ENCODE measurements at regions not wholly inside any gene's neighbourhood (a gene's known extent, or its start where the extent isn't known, plus 50 kb on each side); places are given as distances from the start of the nearest gene placed in this dataset.

- TF ChIP-seq, protein P1, sequence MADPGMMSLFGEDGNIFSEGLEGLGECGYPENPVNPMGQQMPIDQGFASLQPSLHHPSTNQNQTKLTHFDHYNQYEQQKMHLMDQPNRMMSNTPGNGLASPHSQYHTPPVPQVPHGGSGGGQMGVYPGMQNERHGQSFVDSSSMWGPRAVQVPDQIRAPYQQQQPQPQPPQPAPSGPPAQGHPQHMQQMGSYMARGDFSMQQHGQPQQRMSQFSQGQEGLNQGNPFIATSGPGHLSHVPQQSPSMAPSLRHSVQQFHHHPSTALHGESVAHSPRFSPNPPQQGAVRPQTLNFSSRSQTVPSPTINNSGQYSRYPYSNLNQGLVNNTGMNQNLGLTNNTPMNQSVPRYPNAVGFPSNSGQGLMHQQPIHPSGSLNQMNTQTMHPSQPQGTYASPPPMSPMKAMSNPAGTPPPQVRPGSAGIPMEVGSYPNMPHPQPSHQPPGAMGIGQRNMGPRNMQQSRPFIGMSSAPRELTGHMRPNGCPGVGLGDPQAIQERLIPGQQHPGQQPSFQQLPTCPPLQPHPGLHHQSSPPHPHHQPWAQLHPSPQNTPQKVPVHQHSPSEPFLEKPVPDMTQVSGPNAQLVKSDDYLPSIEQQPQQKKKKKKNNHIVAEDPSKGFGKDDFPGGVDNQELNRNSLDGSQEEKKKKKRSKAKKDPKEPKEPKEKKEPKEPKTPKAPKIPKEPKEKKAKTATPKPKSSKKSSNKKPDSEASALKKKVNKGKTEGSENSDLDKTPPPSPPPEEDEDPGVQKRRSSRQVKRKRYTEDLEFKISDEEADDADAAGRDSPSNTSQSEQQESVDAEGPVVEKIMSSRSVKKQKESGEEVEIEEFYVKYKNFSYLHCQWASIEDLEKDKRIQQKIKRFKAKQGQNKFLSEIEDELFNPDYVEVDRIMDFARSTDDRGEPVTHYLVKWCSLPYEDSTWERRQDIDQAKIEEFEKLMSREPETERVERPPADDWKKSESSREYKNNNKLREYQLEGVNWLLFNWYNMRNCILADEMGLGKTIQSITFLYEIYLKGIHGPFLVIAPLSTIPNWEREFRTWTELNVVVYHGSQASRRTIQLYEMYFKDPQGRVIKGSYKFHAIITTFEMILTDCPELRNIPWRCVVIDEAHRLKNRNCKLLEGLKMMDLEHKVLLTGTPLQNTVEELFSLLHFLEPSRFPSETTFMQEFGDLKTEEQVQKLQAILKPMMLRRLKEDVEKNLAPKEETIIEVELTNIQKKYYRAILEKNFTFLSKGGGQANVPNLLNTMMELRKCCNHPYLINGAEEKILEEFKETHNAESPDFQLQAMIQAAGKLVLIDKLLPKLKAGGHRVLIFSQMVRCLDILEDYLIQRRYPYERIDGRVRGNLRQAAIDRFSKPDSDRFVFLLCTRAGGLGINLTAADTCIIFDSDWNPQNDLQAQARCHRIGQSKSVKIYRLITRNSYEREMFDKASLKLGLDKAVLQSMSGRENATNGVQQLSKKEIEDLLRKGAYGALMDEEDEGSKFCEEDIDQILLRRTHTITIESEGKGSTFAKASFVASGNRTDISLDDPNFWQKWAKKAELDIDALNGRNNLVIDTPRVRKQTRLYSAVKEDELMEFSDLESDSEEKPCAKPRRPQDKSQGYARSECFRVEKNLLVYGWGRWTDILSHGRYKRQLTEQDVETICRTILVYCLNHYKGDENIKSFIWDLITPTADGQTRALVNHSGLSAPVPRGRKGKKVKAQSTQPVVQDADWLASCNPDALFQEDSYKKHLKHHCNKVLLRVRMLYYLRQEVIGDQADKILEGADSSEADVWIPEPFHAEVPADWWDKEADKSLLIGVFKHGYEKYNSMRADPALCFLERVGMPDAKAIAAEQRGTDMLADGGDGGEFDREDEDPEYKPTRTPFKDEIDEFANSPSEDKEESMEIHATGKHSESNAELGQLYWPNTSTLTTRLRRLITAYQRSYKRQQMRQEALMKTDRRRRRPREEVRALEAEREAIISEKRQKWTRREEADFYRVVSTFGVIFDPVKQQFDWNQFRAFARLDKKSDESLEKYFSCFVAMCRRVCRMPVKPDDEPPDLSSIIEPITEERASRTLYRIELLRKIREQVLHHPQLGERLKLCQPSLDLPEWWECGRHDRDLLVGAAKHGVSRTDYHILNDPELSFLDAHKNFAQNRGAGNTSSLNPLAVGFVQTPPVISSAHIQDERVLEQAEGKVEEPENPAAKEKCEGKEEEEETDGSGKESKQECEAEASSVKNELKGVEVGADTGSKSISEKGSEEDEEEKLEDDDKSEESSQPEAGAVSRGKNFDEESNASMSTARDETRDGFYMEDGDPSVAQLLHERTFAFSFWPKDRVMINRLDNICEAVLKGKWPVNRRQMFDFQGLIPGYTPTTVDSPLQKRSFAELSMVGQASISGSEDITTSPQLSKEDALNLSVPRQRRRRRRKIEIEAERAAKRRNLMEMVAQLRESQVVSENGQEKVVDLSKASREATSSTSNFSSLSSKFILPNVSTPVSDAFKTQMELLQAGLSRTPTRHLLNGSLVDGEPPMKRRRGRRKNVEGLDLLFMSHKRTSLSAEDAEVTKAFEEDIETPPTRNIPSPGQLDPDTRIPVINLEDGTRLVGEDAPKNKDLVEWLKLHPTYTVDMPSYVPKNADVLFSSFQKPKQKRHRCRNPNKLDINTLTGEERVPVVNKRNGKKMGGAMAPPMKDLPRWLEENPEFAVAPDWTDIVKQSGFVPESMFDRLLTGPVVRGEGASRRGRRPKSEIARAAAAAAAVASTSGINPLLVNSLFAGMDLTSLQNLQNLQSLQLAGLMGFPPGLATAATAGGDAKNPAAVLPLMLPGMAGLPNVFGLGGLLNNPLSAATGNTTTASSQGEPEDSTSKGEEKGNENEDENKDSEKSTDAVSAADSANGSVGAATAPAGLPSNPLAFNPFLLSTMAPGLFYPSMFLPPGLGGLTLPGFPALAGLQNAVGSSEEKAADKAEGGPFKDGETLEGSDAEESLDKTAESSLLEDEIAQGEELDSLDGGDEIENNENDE (IDR thresholded peaks at IDR 0.05; ENCODE audit: insufficient replicate concordance, low read length), result no peak
- TF ChIP-seq SAP30 (IDR thresholded peaks at IDR 0.05; ENCODE audit: insufficient read depth, insufficient replicate concordance, low read length), result no peak
- no peak for TF ChIP-seq BCL11A (IDR thresholded peaks at IDR 0.05; ENCODE audit: low read depth in 2 of 2, low read length in 2 of 2)
- TF ChIP-seq USF2 (IDR thresholded peaks at IDR 0.05; ENCODE audit: low read length), result no peak
- TF ChIP-seq SP2 (IDR thresholded peaks at IDR 0.05; ENCODE audit: low read length), result no peak
- TF ChIP-seq CBX5 (IDR thresholded peaks at IDR 0.05; ENCODE audit: low read depth, low read length), result no peak
- TF ChIP-seq SIRT6 (IDR thresholded peaks at IDR 0.05; ENCODE audit: low read length), result no peak
Measured at GRCh38 chr7:111642373-111642772, 80.1 kb upstream of the IMMP2L start (continued).

All from H1 (cell line).